NCI-H1694 treated with DMSO at 0.1 percent for 48 hours (cell line): ENCODE measurements at regions not wholly inside any gene's neighbourhood (a gene's known extent, or its start where the extent isn't known, plus 50 kb on each side); places are given as distances from the start of the nearest gene placed in this dataset.

Experiments
- DNase-seq: peaks from one replicate; lab custom pipeline; 2025; lab: John Stamatoyannopoulos, UW

DNA sequence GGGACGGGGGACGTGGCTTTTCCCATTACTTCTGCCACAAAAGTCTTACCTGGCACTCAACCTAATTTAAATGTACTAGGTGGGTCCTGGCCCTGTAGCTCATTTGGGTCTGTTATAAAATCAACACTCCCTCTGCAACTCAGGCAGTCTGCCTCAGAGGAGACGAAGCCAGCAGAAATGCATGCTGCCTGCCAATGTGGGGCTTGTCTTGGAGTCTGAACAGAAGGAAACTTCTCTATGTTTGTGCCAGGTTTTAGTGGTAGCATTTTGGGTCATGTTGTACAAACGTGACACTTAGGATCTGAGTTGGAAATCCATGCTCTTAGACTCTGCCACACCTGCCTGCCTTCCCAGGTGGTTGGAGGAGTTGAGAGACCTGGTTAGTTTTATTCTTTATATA, 292.5 kb upstream of the FAM98A start:
- DNase-seq, result no peak

DNA sequence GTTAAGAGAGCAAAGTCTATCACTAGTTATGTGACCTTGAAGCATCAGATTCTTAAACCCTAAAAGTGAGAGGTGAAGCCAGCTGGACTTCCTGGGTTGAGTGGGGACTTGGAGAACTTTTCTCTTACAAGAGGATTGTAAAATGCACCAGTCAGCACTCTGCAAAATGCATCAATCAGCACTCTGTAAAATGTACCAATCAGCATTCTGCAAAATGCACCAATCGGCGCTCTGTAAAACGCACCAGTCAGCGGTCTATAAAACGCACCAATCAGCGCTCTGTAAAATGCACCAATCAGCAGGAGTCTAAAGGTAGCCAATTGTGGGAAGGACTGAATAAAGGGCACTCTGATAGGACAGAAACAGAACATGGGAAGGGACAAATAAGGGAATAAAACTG, 291.6 kb upstream of the FAM98A start:
- DNase-seq, result no peak

DNA sequence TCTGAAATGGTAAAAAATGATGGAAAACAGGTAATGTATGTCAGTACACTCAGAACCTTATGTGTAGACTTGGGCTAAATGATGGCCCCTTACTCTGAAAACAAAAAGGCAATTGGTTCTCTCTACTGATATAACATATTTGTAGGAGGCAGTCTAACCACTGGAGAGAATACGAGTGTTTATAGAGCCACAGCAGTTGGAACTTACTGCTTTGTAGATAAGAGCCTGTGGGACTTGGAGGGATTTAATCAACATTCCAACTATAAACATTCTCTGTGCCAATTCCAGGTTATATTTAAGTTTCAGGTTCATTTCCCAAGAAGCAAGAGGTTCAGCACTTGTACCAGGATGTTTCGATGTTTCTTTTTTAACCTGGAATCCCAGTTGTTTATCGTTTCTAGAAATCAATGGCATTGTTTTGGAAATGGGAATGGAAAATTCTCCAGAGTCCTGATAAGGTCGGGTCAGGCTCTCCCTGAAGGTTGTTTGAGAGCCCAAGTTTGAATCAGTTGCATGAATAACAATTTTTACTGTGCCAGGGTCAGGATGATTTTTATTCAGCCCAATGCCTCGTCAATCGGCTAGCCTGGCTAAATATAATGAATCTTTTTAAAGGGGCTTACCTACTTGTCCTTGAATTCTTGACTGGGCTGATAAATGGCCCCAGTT, 278.4 kb upstream of the FAM98A start:
- DNase-seq, result no peak

DNA sequence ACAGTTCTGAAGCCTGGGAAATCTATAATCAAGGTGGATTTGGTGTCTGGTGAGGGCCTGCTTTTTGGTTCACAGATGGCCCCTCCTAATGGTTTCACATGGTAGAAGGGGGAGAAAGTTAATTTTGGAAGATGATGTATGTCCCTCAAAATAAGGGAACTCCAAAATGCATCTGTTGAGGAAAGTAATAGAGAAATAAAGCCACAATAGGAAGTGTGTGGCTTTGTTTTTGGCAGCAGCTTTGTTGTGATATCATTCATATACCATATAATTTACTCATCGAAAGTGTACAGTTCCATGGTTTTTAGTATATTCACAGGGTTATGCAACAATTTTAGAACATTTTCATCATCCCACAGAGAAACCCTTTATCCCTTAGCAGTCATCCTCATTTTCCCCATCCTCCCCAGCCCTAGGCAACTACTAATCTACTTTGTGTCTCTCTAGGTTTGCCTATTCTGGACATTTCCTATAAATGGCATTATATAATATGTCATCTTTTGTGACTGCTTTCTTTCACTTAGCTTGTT, 274.0 kb upstream of the FAM98A start:
- no peak for DNase-seq

DNA sequence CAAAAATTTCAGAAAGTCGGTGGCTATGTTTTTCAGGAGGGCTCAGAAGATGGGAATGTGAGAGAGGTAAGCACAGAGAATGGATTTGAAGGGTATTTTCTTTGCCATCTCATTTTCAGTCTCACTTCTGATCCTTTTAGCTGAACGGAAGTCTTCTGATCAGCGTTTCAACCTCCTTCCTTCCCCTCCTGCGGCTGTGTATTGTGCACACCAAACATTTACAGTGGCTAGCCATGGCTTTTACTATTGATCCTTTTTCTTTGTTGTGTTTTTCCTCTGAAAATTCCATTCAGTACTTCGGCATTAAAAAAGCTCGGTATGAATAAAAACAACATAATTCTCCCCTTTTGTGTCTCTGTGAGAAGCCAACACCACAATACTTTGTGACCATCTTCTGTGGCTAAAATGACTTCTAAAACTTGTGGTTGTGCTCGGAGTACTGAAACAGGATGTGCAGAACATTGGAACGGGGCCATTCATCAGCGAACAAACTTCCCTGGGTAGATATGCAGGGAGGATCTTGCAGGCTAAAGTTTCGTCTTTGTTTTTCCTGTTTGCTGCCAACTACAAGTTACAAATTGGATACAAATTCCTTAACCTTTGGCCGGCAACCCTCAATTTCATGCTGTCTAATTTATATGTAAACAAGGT, 260.8 kb upstream of the FAM98A start:
- DNase-seq, result no peak

DNA sequence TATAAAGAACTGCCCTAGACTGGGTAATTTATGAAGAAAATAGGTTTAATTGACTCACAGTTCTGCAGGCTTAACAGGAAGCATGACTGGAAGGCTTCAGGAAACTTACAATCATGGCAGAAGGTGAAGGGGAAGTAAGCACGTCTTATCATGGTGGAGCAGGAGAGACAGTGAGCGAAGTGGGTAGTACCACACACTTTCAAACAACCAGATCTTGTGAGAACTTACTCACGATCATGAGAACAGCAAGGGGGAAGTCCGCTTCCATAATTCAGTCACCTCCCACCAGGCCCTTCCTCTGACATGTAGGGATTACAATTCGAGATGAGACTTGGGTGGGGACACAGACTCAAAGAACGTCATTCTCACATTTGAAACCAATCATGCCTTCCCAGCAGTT, 260.1 kb upstream of the FAM98A start:
- DNase-seq, result no peak

DNA sequence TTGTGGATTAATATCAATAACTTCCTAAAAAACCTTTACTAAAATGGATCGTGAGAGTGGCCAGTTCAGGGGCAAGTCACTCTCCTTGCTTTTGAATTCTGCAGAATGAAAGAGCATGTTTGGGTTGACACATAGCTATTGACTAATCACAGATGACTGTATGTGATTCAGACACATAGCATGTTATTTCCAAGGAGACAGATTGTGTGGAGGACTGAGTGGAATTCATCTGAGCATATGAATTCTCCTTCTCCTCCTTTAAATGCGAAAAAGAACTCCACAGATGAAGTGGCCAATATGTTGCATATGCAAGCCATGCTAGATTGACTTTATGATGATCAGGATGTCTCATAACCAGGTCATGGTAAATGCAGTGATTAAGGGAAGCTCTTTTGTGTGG, 249.4 kb upstream of the FAM98A start:
- no peak for DNase-seq

DNA sequence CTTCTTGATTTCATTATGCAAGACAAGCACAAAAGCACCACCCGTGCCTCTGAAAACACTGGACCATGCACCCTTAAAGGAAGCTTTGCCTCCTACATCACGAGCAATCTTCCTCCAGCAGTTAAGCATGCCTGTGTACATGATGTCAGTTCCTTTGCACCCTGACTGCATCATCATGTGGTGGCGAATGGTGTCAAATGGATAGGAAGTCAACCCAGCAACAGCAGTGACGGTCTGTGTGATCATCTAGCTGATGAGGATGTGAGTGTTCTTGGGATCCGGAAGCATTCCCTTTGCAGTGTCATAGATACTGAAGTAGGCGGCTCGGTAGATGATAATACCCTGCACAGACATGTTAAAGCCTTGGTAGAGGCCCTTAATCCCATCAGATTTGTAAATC, 240.7 kb upstream of the FAM98A start:
- no peak for DNase-seq

DNA sequence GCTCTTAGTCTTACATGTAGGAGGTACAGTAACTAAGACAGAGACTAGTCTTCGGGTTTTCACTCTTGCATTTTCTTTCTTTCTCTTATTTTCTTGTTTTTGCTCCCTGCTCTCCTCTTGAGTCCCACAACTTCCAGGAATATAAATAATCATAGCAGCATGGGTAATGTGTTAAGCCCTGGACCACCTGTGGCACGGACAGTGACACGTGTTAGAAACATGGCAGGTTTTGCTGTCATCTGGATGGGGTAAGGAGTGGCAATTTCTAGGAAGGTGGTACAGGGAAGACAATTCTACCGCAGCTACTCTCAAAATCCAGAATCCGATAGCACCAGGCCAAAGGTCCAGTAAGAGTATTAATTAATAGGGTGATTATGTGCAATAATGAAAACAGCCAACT, 237.5 kb upstream of the FAM98A start:
- no peak for DNase-seq

DNA sequence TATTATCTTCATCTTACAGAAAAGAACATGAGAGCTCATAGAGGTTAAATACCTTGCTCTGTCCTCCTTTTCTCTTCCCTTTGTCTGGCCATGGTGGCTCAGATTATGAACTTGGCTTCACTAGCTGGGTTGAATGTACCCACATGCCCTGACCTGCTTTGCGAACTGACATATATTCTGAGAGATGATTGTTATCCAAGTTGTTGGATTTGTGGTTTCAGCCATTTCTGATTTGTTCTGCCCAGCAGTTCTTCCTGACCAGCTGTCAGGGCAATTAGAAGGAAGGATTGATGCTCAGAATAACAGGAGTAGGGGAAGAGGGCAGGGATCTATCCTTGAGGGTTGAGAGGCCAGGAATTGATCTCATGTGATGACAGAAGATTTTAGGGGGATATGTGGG, 236.8 kb upstream of the FAM98A start:
- no peak for DNase-seq

DNA sequence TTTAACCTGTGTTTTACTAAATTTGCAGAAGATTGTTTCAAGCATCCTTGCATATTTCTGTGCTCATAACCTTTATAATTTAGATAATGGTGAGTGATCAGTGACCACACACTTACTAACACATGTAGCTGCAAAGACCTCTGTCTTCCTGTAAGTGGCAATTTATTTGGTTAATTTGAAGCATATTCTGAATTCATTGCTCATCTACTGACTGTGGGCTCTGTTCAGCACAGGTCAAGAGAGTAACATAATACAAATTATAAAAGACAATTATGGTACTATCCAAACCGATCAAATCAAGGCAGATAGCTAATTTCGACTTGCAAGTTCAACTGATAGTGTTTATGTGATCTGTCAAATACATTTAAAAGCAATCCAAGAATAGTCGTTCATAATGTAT, 223.9 kb upstream of the FAM98A start:
- no peak for DNase-seq

DNA sequence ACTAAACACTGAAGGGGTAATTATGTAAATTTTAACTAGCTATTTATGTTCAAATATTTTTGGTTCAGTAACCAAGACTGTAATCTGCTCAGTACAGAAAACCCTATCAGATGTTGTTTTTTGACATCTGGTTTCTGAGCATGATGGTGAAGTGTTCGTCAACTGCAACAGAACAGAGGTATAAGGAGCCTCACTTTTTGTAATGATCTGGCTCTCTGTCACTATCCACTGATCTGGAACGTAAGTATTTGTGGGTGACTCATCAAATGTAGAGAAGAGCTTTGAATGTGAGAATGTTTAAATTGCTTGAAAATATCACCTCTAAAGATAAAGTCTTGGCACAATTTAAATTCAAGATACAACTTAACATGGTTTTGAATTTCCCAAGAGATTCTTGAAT, 213.6 kb upstream of the FAM98A start:
- DNase-seq, result no peak

DNA sequence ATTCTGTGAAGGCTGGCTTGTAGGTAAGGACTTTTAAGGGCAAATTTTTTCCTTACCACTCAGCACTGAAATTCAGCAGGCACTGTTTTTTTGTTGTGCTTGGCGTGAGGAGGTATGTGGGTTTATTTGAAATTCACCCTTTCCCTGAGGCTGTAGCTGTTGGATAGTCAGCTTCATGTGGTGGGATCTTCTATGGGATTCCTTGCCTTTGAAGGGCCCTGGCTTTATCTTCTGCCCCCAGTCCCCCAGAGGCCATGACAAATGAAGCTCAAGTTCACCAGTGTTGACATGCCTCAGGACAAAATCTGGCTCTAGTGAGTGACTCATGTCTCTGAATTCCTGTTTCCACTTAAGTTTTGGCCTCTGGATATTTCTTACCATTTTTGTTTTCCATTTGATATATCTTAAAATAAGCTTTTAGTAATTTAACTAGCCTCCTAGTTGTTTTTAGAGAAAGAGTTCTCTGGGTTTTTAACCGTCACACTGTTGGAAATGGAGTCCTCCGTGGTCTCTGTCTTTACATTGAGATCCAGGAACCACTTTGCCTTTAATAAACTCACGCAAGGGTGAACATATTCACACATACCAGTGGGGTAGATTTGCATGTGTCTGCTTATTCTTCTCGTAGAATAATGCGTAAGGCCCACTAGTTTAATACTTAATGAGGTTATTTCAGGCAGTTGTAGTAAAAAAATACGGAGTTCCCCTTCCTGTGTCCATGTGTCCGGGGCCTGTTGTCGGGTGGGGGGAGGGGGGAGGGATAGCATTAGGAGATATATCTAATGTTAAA, 211.1 kb upstream of the FAM98A start:
- no peak for DNase-seq

DNA sequence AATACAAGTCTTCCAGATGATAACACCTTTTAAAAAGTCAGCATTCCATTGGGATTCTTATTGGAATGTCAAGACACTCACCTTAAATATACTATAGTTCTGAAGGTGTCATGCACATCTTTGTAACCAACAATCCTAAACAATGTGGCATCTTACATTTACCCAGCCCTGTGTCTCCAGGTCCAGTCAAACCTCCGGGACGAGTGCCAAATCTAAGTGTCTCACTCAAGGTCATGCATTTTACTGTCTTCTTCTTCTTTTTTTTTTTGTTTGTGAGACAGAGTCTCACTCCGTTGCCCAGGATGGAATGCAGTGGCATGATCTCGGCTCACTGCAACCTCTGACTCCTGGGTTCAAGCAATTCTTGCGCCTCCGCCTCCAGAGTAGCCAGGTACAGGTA, 206.9 kb upstream of the FAM98A start:
- DNase-seq, result no peak

DNA sequence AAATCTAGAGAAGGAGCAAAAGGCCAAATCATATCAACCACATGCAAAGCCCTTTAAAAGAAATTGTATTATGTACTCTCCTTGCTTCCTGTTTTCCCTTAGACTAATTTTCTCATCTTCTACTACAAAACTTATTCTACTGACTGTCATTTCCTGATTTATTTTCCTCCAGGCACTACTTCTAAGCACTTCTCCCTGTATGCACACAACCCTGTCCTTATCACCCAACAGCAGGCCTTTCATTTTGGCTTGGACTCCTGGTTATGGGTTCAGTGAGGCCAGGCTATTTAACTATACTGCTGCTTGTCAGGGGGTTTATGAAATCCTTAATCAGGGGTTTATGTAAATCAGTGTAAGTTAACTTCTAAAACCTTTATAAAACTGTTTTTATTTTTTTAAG, 205.1 kb upstream of the FAM98A start:
- DNase-seq, result no peak

DNA sequence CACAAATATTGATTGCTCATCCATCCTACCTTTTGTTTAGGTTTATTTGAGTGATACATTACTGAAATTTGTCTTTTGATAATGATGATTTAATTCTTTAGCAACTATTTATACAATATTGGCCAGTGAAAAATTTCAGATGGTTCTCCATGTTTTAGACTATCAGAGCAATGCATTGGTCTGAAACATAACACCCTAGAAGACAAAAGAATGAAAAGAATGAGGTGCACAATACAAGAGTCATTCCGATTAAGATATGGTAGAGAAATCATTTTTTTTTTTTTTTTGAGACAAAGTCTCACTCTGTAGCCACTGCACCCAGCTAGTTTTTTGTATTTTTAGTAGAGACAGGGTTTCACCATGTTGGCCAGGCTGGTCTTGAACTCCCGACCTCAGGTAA, 197.4 kb upstream of the FAM98A start:
- DNase-seq, result no peak

DNA sequence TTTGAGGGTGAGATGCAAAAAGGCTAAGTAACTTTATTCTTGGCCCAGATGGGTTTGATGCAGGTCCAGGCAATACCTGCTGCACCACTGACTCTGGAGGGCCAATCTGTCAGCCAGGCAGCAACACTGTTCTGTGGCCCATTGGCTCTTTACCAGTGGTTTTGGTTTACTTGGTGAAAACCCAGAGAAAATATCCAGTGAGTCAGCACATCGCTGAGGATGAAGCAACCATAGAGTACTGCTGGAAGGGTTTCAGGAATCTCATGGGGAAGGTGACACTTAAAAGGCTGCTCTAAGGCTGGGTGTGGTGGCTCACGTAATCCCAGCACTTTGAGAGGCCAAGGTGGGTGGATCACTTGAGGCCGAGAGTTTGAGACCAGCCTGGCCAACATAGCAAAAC, 192.5 kb upstream of the FAM98A start:
- no peak for DNase-seq

DNA sequence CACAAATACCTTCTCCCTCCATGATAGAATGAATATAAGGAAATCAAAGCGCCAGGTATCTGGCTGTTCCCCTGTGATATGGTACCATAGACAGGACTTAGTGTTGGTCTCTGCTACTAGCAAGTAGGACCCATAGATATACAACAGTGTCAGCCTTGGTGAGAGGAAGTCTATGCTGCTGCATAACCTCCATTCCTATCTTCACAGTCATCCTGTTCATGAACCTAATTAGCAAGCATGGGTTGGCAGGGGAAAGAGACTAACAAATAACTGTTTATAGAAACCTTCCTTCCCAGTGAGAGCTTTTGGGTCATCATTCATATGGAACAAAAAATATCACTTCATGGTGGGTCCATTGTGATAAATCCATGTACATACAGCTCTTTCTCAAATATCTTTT, 188.9 kb upstream of the FAM98A start:
- DNase-seq, result no peak

DNA sequence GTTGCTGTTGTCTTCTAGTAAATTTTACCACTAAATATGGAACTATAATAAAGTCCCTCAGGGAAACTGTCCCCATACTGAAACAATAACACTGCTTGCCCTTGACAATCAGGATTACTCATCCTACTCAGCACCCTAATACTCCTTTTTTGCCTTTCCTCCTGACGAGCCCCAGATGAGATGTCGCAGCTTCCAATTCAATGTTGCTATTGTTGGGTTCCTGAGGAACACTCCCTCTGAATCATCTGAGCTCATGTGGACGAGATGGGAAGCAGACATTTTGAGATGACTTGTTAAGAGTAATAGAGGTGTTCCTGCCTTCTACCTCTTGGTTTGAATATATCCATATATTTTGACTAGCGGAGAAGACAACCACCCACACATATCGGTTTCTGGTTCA, 187.8 kb upstream of the FAM98A start:
- DNase-seq, result no peak

DNA sequence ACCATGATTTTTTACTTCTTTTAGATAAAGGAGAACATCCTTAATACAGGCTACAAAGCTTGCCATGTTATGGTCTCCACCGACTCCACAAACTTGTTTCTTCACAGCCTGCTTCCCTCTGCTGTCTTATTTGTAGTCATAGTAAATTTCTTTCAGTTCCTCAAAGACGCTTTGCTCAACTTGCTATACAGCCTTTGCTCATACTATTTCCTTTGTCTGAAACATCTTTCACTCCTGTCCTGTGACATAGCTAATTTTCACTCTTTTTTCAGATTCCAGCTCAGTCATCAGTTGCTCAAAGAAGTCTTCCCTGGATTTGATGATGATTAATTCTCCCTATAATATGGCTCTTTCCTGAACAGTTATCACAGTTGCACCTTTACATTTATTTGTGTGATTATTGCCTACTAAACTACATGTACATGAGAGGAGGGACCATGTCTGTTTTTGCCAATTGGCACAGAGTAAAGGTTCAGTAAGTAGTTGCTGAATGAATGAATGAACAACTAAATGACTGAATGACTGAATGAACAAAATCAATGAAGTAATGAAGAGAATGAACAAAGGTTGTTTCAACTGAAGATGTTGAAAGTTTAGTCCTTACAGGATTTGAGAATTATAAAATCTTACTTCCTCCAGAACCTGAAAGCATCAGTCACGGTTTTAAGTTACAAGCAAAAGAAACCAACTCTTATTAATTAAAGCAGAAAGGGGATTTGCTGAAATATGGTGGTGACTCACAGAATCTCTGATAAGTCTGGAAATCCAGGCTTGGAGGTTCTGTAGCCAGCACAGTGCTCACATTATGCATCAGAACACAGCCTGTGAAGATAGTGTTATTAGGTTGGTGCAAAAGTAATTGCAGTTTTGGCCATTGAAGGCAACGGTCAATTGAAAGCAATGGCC, 186.4 kb upstream of the FAM98A start:
- DNase-seq, result no peak

DNA sequence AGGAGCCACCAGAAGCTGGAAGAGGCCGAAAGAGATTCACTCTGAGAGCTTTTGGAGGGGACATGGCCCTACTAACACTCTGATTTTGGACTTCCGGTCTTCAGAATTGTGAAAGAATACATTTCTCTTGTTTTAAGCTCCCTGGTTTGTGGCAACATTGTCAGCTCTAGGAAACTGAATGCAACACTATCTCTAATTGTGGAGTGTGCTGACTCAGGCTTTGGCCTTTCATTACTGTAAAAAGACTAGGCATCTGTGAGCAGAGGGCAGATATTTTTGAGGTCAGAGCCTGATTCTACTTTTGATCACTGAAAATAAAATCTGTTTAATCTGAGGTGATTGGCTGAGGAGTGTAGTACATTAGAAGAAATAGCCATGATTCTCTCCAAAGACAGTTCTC, 185.4 kb upstream of the FAM98A start:
- DNase-seq, result no peak
